OCI-LY3 (cell line): ENCODE measurements at regions not wholly inside any gene's neighbourhood (a gene's known extent, or its start where the extent isn't known, plus 50 kb on each side); places are given as distances from the start of the nearest gene placed in this dataset.

ENCODE experiments used
- EZH2phosphoT487 ChIP-seq: fragments of 200-600 bp; shearing (Covaris generic); IDR thresholded peaks from 2 replicates; pipeline ENCODE4 v1.6.1; 2018; ENCODE audit warnings: antibody characterized with exemption, mixed run types, low read depth
- TF ChIP-seq, protein P1 (sequence below): fragments of 200-600, 300-600 bp; sonication (generic); IDR thresholded peaks from 2 replicates; pipeline ENCODE4 v1.5.1; 2014; ENCODE audit warnings: antibody characterized with exemption, low read length, low read depth

DNA sequence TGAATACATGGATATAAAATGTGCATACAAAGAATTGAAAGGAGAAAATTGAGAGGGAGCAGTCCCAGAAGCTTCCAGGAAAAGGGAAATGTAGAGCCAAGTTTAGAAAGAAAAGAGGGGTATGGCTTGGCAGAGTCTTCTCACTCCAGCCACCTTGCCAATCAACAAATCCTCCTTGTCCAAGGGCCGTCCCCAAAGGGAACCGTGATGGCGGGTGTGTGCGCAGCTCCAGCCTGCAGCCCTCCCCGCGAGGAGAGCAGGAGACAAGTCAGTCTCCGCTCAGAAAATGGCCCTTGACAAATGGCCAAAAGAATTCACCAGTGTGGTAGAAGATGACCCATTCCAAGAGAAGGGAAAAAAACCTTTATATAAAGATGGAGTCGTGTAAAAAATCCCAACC is 448.3 kb upstream of the POU3F3 start:
- TF ChIP-seq, protein P1, sequence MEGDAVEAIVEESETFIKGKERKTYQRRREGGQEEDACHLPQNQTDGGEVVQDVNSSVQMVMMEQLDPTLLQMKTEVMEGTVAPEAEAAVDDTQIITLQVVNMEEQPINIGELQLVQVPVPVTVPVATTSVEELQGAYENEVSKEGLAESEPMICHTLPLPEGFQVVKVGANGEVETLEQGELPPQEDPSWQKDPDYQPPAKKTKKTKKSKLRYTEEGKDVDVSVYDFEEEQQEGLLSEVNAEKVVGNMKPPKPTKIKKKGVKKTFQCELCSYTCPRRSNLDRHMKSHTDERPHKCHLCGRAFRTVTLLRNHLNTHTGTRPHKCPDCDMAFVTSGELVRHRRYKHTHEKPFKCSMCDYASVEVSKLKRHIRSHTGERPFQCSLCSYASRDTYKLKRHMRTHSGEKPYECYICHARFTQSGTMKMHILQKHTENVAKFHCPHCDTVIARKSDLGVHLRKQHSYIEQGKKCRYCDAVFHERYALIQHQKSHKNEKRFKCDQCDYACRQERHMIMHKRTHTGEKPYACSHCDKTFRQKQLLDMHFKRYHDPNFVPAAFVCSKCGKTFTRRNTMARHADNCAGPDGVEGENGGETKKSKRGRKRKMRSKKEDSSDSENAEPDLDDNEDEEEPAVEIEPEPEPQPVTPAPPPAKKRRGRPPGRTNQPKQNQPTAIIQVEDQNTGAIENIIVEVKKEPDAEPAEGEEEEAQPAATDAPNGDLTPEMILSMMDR, result no peak
- TF ChIP-seq EZH2phosphoT487, result no peak
